ENCODE measurements at regions not wholly inside any gene's neighbourhood (a gene's known extent, or its start where the extent isn't known, plus 50 kb on each side); places are given as distances from the start of the nearest gene placed in this dataset.

DNA sequence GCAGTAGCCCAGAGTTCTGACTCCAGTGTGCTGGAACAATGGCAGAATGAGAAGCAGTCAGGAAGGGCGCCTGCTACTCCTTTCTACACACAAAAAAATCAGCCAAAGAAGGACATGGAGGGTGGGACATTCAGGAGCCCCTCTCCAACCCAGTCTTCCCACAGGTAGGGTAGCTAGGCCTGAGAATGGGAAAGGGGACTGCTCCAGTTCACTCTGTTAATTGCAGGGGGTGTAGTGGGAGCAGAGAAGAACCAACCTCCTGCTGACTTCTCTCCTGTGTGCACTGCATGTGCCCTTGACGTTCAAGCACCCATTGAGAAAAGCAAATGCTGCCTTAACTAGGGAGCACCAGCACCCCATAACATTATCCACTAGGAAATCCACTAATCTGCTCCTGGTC, 119.1 kb upstream of the IRX6 start:
- TF ChIP-seq, protein P1, sequence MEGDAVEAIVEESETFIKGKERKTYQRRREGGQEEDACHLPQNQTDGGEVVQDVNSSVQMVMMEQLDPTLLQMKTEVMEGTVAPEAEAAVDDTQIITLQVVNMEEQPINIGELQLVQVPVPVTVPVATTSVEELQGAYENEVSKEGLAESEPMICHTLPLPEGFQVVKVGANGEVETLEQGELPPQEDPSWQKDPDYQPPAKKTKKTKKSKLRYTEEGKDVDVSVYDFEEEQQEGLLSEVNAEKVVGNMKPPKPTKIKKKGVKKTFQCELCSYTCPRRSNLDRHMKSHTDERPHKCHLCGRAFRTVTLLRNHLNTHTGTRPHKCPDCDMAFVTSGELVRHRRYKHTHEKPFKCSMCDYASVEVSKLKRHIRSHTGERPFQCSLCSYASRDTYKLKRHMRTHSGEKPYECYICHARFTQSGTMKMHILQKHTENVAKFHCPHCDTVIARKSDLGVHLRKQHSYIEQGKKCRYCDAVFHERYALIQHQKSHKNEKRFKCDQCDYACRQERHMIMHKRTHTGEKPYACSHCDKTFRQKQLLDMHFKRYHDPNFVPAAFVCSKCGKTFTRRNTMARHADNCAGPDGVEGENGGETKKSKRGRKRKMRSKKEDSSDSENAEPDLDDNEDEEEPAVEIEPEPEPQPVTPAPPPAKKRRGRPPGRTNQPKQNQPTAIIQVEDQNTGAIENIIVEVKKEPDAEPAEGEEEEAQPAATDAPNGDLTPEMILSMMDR (IDR thresholded peaks at IDR 0.05): no peak
- TF ChIP-seq EP300 (IDR thresholded peaks at IDR 0.05) (no peak), POLR2A (IDR thresholded peaks at IDR 0.05) (no peak), POLR2AphosphoS5 (IDR thresholded peaks at IDR 0.05) (no peak)
